Glutamatergic neuron (in vitro differentiated cells): ENCODE measurements at regions not wholly inside any gene's neighbourhood (a gene's known extent, or its start where the extent isn't known, plus 50 kb on each side); places are given as distances from the start of the nearest gene placed in this dataset.
A peak's percentile ranks its signal among the peaks of the same experiment; 100 is the strongest.

Experiments used
- DNase-seq: peaks from one replicate; pipeline ENCODE4 v3.0.0; 2022
- H3K27ac Mint-ChIP-seq: one replicate; pipeline ENCODE4 v1.8.0; 2020; ENCODE audit warnings: mild to moderate bottlenecking, mixed read lengths, inconsistent platforms; ENCODE audit not compliant: unreplicated experiment
- H3K27me3 Mint-ChIP-seq: one replicate; pipeline ENCODE4 v1.8.0; 2020; ENCODE audit warnings: mild to moderate bottlenecking, moderate library complexity, mixed read lengths, inconsistent platforms; ENCODE audit not compliant: unreplicated experiment
- H3K36me3 Mint-ChIP-seq: one replicate; pipeline ENCODE4 v1.8.0; 2020; ENCODE audit warnings: mild to moderate bottlenecking, mixed read lengths, inconsistent platforms; ENCODE audit not compliant: unreplicated experiment
- H3K4me1 Mint-ChIP-seq: one replicate; pipeline ENCODE4 v1.8.0; 2020; ENCODE audit warnings: mild to moderate bottlenecking, low read depth, mixed read lengths, inconsistent platforms; ENCODE audit not compliant: unreplicated experiment
- H3K4me3 Mint-ChIP-seq: one replicate; pipeline ENCODE4 v1.8.0; 2020; ENCODE audit warnings: mild to moderate bottlenecking, mixed read lengths, inconsistent platforms; ENCODE audit not compliant: unreplicated experiment
- H3K9me3 Mint-ChIP-seq: one replicate; pipeline ENCODE4 v1.8.0; 2020; ENCODE audit warnings: mild to moderate bottlenecking, moderate library complexity, mixed read lengths, inconsistent platforms; ENCODE audit not compliant: unreplicated experiment
- TF ChIP-seq, protein P1 (sequence below): fragments of 200-600 bp; sonication (generic); IDR thresholded peaks from one replicate; pipeline ENCODE4 v1.5.0; 2021; ENCODE audit not compliant: partially characterized antibody, unreplicated experiment

DNA sequence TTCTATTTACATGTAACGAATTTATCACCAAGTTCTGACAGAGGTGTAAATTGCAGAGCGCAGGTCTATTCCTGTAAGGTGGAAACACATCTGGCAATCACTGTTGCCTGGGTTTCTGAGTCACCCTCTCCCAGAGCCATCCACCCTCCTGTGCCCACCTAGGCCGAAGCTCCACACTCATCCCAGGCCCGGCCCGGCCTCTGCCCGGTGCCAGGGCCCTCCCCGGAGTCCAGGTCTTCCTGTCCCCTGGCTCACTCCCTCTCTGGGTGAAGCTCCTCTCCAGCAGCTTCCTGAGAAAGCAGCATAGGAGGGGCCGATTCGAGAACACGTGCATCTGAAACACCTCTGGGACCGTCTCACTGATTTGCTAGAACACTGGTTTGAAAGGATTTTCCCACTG, 308.2 kb downstream of the SHANK2 start:
- no peak overlapping the region for H3K27ac Mint-ChIP-seq
- peaks cover 18% of the 10 kb centered on the region for H3K36me3 Mint-ChIP-seq
- TF ChIP-seq, protein P1, sequence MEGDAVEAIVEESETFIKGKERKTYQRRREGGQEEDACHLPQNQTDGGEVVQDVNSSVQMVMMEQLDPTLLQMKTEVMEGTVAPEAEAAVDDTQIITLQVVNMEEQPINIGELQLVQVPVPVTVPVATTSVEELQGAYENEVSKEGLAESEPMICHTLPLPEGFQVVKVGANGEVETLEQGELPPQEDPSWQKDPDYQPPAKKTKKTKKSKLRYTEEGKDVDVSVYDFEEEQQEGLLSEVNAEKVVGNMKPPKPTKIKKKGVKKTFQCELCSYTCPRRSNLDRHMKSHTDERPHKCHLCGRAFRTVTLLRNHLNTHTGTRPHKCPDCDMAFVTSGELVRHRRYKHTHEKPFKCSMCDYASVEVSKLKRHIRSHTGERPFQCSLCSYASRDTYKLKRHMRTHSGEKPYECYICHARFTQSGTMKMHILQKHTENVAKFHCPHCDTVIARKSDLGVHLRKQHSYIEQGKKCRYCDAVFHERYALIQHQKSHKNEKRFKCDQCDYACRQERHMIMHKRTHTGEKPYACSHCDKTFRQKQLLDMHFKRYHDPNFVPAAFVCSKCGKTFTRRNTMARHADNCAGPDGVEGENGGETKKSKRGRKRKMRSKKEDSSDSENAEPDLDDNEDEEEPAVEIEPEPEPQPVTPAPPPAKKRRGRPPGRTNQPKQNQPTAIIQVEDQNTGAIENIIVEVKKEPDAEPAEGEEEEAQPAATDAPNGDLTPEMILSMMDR, result no peak
- no peak overlapping the region for H3K4me3 Mint-ChIP-seq
- peaks cover 18% of the 10 kb centered on the region for H3K9me3 Mint-ChIP-seq
- H3K27me3 Mint-ChIP-seq, result peaks cover 2% of the 10 kb centered on the region
- no peak for DNase-seq
- H3K4me1 Mint-ChIP-seq, result no peaks in the 10 kb centered on the region

DNA sequence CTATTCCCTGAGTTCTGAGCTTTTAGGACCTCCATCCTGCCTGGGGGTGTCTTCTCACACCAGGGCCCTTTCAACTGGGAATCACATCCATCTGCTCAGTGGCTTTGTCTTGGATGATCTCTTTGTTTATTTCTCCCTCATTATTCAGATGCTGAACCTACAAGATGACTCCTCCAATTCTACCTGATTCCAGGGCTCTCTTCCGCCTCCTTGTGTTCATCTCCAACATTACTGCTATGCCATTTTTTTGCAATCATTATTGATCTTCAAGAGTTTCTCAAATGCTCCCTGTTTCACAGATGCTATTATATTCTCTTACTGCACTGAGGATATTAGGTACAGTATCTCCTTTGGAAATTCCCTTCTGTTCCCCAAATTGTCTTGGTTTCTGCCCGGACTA, 307.7 kb downstream of the SHANK2 start:
- no peak overlapping the region for H3K4me3 Mint-ChIP-seq
- DNase-seq, result no peak
- peaks cover 18% of the 10 kb centered on the region for H3K36me3 Mint-ChIP-seq
- no peak overlapping the region for H3K27ac Mint-ChIP-seq
- peaks cover 18% of the 10 kb centered on the region for H3K9me3 Mint-ChIP-seq
- TF ChIP-seq, protein P1, result peak; percentile 41
- peaks cover 2% of the 10 kb centered on the region for H3K27me3 Mint-ChIP-seq
- no peaks in the 10 kb centered on the region for H3K4me1 Mint-ChIP-seq

DNA sequence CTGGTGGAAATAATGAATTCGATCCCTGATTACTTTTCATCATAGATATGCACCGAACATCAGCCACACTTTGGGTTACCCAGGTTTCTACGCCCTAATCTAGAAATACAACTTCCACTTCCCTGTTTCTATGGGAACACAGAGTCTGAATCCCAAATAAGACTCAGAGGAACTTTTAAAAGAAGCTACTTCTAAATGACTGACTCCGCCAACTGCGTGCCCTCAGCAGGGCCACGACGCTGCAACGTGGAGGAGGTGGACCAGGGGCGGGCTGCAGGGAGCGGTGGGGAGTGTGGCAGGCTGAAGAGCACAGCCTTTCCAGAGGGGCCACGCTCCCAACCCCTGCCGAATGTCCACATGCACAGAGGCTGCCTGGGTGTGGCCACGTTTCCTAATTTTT, 304.0 kb downstream of the SHANK2 start:
- Mint-ChIP-seq H3K4me3 (no peak overlapping the region), H3K36me3 (peaks cover 4% of the 10 kb centered on the region), H3K9me3 (peaks cover 14% of the 10 kb centered on the region), H3K27me3 (peaks cover 2% of the 10 kb centered on the region), H3K27ac (no peak overlapping the region), H3K4me1 (no peaks in the 10 kb centered on the region)
- no peak for DNase-seq
- TF ChIP-seq, protein P1, result no peak

DNA sequence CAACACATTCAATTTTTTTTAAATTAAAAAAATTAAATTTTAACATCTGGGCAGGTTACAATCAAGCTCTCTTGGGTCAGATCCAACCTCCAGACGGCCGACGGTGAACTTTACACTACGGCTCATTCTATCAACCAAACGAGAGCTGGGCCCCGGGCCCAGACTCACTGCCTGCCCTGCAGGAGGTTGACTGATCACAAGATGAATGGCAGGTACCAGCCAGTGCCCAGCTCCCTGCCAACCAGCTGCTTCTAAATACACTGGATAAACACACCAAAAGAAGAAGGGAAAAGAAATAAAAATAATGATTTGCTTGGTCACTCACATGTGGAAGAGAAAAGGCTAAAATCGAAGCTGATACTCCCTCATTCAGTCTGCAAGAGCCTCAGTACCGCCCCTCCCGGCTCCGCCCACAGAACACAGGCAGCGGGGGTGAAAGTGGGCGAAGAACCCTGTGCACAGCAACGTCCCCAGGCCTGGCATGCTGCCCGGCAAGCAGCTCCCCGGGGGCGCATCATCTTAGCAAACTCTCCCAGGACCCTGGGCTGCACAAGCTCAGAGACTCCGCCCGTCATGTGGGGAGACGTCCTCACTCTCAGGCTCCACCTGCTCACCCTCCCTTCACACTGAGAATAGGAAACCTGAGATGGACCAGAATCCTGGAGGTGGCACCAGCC, 303.4 kb downstream of the SHANK2 start:
- no peak overlapping the region for H3K27ac Mint-ChIP-seq
- TF ChIP-seq, protein P1, result no peak

DNA sequence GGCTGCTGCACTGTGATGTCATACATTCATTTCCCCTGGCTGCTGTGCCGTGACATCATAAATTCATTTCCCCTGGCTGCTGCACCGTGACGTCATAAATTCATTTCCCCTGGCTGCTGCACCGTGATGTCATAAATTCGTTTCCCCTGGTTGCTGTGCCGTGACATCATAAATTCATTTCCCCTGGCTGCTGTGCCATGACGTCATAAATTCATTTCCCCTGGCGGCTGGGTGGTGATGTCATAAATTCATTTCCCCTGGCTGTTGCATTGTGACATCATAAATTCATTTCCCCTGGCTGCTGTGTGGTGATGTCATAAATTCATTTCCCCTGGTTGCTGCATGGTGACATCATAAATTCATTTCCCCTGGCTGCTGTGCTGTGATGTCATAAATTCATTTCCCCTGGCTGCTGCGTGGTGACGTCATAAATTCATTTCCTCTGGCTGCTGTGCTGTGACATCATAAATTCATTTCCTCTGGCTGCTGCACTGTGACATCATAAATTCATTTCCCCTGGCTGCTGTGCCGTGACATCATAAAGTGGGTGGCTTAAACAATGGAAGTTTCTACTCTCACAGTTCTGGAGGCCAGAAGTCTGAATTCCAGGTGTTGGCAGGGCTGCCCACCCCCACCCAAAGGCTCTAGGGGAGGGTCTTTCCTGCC, 301.1 kb downstream of the SHANK2 start:
- H3K4me1 Mint-ChIP-seq, result no peaks in the 10 kb centered on the region
- no peak overlapping the region for H3K4me3 Mint-ChIP-seq
- TF ChIP-seq, protein P1, result no peak
- peaks cover 4% of the 10 kb centered on the region for H3K36me3 Mint-ChIP-seq
- no peak for DNase-seq
- H3K9me3 Mint-ChIP-seq, result peaks cover 4% of the 10 kb centered on the region
- H3K27me3 Mint-ChIP-seq, result peaks cover 1% of the 10 kb centered on the region
- H3K27ac Mint-ChIP-seq, result no peak overlapping the region

More for the DNA sequence above, 303.4 kb downstream of the SHANK2 start:
- no peaks in the 10 kb centered on the region for H3K4me1 Mint-ChIP-seq
- peaks cover 4% of the 10 kb centered on the region for H3K36me3 Mint-ChIP-seq
- no peak for DNase-seq
- peaks cover 2% of the 10 kb centered on the region for H3K27me3 Mint-ChIP-seq
- peaks cover 12% of the 10 kb centered on the region for H3K9me3 Mint-ChIP-seq
- H3K4me3 Mint-ChIP-seq, result no peak overlapping the region
